NCI-H1930 (cell line): ENCODE measurements at regions not wholly inside any gene's neighbourhood (a gene's known extent, or its start where the extent isn't known, plus 50 kb on each side); places are given as distances from the start of the nearest gene placed in this dataset.
"Not testable (repeated sequence)": the region's sequence is repeated elsewhere in the genome, so short reads cannot be mapped to it uniquely, and the experiment has no call there.

Experiments
- DNase-seq, 2 experiments: peaks; one replicate each; lab custom pipeline; 2025; lab: John Stamatoyannopoulos, UW

DNA sequence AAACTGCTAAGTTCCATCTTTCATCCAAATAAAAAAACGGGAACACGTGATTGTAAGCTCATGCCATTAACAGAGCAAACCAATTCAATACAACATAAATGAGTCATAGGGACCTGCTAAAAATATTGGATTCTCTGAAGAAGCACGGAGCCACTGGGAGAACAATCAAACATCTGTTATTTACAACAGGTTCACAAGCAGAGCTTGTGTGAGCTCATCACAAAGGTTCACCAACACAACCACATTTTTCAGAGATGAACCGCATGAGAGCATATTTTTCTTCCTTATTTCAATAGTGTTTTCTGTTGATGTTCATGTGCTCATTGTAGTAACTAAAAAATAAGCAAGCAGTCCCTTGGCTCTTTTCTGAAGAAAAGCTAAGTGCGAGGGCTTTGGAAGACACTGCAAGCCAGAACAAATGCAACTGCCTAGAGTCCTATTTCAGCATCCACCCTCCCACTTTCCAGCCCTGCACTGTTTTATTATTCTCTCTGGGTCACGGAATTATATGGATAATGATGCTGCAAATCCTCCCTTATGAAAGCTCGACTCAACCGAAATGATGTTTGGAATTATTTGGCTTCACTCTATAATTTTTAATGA lies 545.8 kb downstream of the LIG4 start:
- DNase-seq: no peak

DNA sequence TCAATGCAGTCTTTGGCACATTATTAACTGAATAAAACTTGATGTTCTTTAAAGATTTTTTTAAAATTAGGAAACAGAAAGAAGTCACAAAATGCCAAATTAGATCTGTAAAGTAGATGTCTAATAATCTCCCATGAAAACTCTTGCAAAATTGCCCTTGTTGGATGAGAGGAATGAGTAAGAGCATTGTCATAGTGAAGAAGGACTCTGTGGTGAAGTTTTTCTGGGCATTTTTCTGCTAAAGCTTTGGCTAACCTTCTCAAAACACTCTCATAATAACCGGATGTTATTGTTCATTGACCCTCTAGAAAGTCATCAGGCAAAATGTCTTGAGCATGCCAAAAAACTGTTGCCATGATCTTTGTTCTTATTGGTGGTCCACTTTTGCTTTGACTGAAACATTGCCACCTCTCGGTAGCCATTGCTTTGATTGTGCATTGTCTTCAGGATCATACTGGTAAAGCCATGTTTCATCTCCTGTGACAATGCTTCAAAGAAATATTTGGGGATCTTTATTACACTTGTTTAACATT lies 549.3 kb downstream of the LIG4 start:
- DNase-seq: no peak

DNA sequence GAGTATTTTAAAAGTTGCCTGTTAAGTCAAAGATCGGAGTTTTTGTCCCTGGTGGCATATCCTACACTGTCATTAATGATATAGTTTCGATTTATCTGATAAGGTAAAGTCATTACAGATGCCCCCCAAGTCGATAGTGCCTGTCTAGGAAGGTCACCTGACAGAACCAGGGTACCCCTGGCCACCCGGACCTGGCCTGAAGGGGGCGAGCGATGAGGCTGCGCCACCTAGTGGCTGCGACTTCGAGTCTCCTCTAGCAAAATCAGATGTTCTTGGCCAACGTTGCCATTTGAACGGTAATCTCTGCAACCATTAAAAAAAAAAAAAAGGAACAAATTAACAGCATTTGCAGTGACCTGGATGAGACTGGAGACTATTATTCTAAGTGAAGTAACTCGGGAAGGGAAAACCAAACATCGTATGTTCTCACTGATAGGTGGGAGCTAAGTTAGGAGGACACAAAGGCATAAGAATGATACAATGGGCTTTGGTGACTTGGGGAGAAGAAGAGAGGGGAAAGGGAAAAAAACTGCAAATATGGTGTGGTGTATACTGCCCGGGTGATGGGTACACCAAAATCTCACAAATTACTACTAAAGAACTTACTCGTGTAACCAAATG lies 565.1 kb downstream of the LIG4 start:
- DNase-seq: no peak

DNA sequence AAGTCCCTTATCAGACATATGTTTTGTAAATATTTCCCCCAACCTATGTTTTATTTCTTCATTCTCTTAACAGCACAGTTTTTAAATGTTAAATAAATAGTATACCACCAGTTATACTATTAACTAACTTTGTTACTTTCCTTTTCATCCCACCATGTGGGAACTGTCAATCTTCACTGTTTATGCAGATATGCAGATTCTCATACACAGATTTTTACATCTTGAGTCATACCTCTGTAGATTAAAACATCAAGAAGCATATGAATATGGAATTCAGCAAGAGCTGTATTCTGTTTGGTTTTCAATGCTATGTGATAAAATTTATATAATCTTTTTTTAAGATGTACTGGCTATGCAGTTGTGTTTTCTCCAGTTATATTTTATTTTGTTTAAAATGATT lies 566.3 kb downstream of the LIG4 start:
- DNase-seq: no peak

DNA sequence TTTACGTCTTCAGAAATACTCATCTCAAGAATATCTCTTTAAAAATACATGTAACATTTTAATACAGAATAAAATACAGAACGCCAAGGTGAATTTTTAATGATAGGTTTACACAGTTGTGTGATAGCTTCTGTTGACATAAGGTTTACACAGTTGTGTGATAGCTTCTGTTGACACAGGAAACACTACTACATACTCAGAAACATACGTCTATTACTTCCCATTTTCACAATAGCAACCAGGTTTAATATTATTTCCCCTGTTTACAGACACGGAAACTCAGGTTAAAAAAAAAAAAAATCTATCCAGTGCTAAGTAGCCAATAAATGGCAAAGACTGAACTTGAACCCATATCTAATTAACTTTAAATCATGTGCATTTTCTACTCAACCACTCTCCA lies 571.2 kb downstream of the LIG4 start:
- DNase-seq: no peak

DNA sequence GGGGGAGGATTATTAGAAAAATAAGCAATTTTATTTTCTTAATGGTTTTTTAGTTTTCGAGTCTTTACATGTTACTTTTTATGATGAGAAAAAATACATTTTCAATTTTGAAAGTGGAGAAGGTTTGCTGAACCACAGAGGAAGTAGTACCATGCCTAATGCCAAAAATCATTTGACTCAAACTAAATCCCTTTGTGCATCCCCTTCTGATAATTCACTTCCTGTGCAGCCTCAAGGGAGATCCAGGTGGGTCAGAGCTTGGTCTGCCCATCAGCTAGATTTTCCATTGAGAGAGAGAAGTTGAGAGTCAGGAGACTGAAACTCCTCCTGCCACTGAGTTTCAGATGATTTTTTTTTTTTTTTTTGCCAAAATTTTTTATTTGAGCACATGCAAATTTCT lies 571.7 kb downstream of the LIG4 start:
- DNase-seq: no peak

DNA sequence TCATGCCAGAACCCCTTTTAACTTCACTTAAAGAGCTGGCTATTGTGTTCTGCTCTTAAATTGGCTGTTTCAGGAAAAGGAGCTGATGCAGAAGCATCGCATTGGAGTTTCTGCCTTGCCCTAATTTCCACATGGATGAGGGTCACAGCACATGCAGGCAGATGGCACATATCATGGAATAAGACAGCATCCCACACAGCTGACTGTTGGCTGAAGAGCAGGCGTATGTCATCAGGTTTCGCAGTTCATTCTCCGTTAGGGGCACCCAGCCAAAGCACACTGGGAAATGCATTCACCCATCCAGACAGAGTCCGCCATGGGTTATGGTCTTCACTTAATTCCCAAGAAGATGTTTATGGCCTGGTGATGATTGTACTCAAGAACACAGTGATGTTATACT lies 572.5 kb downstream of the LIG4 start:
- DNase-seq: peak in 1 of 2 experiments; percentile 17

DNA sequence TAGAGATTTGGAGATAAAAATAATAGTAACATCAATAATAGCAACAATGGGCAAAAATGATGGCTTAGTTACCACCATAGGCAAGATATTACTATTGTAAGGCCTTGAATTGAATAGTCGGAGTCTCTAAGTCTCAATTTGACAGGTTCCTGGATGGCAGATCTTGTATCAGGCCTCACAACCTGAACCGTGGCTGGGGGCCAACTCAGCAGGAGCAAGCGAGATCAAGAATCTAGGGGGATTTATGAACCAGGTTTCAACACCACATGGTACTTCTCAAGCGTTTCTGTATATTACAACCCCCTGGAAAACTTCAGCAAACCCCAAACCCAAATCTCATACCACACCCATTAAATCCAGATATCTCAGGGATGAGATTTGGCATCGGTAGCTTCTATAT lies 573.8 kb downstream of the LIG4 start:
- no peak for DNase-seq

DNA sequence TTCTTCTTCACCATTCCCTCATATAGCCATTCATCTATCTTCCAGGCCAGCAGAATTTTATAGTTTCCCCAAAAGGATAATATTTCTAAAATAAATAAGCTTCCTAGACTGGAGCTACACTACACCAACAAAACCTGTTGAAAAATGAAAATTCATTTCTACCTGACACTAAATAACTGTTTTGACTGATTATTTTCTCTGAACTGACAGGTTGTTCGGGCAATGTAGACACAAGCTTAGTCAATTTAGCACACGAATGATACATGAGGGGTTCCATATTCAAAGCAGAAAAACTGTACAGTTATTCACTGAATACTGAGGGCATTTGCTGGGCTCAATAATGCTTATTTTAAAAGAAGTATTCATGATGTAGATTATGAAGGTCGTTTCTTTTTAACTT lies 589.7 kb downstream of the LIG4 start:
- no peak for DNase-seq

DNA sequence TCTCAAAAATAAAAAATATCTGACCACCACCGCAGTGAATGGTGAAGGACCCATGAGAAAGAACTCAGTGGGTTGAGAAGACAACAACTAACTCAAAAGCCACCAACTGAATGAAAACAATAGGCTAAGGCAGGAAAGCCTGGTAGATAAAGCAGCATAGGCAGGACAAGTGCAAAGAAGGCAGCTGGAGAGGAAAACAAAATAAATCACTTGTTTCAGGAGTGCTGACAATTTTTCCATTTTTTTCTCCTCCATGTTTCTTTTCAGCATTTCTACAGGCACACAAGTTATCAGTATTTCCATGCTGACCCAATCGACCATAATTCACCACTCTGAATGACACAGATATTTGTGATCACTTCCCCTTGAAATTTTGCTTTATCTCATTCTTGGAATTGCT lies 597.8 kb downstream of the LIG4 start:
- no peak for DNase-seq

DNA sequence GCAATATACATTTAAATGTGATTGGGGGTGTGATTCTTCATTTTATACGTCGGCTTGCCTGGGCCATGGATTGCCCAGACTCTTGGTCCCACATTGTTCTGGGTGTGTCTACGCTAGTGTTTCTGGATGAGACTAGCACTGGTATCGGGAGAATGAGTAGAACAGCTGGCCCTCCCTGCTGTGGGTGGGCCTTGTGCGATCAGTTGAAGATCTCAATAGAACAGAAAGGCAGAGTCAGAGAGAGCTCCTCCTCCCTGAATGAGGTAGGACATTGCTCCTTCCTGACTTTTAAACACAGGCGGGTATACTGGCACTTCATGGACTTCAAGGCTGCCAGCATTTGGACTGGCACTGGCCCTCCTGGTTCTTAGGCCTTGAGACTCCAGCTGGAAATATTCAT lies 603.0 kb downstream of the LIG4 start:
- no peak for DNase-seq

DNA sequence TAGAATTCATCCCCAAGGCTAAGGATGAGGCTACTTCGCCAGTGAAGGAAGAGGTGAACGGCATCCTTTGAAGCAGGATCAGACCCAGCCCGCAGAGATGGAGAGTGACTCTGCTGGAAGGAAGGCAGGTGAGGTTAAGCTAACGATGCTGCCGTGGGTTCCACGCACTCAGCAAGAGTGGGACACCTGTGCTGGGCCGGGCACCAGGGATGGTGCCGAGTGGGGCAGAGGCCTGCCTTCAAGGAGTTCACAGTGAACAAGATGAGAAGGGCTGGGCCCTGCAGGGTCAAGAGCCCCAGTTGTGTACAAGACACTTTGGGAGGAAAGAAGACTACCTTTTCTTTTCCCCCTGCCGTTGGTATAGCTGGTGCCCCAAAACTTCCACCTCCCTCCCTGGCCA lies 606.6 kb downstream of the LIG4 start:
- DNase-seq: no peak

DNA sequence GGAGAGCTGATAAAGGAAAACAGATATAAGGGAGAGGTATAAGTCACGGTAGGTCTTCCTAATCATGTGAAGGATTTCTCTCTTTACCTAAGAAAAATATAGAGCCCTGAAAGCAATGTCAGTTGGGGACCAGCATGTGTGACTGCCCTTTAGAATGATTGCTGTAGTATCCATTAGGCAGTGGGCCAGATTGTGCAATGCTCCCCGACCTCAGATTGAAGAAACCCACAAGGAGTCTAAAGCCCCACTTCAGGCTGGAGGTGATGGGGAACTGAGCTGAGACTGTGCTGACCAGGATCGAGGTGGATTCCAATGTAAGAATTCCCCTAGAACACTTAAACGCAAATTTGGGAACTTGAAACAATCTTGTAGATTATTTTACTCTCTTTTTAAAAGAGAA lies 614.4 kb downstream of the LIG4 start:
- no peak for DNase-seq

DNA sequence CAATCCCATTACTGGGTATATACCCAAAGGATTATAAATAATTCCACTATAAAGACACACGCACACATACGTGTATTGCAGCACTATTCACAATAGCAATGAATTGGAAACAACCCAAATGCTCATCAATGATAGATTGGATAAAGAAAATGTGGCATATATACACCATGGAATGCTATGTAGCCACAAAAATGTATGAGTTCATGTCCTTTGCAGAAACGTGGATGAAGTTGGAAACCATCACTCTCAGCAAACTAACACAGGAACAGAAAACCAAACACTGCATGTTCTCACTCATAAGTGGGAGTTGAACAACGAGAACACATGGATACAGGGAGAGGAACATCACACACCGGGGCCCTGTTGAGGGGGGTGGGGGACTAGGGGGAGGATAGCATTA lies 619.0 kb downstream of the LIG4 start:
- DNase-seq: not testable (repeated sequence)

DNA sequence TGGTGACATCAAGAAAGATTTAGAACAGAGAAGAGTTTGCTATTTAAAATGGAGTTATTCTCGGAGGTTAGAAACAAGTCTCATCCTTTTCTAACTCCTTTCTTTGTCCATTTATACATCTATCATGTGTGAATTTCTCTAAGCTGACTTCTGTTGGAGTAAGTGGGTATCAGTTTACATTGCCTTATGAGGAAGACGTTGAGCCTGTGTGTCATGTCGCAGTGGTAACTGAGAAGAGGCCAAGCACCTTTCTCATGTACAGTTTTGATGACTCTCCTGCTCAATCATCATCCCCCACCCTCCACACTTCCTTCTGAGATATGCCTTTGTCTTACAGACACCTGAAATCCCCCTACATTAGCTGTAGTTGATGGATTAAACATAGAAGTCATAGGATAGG lies 624.8 kb downstream of the LIG4 start:
- DNase-seq: no peak

DNA sequence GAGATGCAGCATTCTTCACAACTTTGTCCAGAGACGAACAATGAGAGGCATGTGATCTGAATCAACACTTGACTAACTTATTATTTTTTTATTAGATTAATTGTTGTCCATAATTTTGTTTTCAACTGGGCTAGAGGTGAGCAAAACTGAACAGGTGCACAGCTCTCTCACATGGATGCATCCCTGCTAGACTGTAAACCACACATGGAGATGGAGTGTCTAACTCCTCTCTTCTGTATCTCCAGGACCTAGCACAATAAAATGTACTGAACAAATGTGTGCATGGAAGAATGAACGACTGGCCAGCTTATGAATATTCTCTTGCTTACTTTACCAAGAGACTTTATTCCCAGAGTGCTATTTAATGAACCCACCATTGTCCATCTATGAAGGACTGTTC lies 627.7 kb downstream of the LIG4 start:
- DNase-seq: no peak

DNA sequence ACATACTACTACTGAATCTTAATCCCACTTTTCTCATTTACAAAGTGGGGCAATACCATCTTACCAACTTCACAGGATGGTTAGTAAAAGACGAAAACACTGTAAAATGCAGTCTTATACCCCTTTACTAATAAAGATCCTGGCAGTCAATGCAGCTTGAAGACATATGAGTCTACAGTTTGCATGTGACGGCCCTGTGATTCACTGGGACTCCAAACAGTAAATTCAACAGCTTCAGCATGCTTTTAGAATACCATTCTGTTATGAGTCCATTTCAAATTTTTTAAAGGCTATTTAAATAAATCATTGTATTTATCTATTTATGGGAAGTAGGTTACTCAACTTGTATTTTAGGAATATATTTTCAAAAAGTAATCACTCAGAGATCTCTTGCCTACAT lies 629.1 kb downstream of the LIG4 start:
- no peak for DNase-seq

DNA sequence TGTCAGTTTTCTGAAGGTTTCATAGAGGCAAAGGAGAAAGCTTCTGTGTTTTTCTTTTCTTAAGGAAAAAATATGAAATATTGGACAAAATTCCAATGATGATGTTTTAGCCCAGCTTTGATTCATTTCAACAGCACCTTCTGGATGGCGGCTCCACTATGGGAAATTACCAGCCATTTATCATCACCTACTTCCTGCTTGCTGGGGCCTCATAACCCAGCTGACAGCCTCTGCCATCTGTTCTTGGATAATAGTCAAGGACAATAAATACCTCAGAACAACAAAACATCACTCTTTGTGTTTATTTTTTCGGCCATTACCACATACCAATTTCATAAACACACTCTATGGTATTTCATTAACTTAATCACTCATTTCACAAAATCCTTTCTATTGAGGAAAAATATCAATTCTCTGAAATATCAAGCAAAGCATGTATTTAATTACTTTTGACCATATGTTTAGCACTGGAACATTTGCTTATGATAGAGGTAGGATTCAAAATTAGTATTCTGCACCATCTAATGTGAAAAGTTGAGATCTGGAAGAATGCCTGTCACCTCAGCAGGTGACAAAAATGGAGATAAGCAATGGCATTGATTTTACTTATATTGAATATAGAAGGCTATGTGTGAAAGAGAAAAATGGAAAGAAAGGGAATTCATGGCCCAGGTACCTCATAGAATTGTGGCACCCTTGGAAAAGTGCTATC lies 629.7 kb downstream of the LIG4 start:
- no peak for DNase-seq

DNA sequence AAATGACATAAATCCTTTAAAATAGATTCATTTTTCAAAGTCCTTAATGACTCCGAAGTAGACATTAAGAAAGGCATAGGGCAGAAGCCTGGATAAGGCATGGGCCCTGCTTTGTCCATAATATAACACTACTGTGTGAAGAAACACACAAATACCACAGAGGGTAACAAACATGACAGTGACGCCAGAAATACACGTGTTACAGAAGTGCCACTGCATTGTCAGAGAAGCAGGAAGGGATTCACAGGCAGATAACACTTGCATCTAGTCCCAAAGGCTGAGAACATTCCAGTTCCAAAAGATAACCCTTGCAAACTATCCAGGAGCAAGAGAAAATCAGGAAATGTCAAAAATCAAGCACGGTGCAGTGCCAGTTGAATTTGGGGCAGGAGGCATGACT lies 633.2 kb downstream of the LIG4 start:
- no peak for DNase-seq

DNA sequence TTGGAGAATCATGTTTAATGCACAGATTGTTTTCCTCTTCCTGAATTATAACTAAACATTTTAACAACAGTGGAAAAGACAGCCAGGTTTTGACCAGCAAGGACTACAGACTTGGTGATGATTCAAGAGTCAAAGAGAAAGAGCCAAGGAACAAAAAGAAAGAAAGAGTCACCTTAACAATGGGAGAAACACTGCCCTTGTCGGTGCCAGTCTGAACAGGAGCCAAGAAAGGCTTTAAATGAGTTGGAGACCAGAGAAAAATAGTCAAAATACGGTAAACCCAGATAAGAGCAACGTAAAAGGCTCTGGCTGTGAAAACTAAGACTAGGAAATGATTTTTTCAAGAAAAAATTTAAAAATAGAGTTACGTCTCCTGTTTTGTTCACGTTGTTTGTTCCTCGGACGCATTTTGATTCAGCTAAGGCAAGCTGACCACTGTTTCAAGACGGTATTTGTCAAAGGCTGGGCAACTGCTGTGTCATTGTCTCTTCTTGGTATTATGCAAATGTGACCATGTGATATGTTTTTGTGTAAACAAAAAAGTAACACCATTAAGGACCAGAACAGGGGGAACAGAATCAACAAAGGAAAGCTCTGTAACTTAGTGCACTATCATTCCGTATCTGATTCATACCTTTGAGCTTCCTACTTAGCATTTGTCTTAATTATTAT lies 634.5 kb downstream of the LIG4 start:
- no peak for DNase-seq

DNA sequence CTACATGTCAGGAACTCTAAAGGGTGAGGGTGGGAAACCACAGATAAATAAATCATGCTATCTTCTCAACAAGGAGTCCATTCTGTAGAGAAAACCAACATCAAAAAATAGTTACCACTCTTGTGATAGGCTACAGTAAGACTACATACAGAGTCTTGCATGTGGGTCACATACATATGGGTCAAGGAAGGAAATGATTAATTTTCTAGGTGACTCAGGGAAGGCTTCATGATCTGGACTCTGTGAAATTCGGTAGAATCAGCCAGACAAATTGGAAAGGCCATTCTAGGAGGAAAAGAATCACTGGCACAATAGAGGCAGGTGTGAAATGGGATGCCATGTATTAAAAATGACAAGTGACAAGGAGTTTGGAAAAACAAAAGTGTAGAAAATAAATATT lies 638.9 kb downstream of the LIG4 start:
- no peak for DNase-seq

DNA sequence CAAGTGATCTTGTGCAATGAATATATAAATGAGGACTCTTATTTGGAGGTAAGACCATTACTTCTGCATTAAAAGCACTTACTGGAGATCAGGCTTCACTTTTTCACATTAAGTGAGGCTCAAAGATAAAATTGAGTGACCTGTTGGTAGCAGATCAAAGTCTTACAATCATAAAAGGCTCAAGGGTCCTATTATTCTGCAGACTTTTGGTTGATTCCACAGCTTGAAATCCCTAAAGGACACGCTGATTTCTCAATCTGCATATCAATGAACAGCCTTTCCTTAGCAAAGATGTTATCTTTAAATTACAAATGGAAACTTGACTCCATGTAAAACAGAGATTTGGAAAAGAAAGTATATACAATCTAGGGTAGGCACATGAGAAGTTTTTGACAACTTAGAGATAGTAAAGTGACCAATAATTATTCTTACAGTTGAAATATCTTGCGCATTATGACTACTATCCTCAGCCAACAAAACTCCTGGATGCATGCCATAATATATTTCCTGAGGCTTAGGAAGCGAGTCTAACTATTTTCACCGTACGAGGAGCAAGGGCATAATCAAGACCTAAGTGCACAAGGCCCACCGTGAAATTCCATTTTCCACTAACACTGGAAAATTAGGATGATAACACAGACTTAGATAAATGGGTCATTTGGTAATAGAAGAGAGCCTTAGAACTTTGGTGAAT lies 640.7 kb downstream of the LIG4 start:
- no peak for DNase-seq
